Endodermal cell (in vitro differentiated cells): ENCODE measurements at regions not wholly inside any gene's neighbourhood (a gene's known extent, or its start where the extent isn't known, plus 50 kb on each side); places are given as distances from the start of the nearest gene placed in this dataset.

Experiments used
- DNase-seq: peaks from one replicate; pipeline ENCODE4 v3.0.0-alpha.2; 2017
- H3K27ac ChIP-seq: 2 replicates; pipeline ENCODE4 v1.5.1; 2013; ENCODE audit warnings: mild to moderate bottlenecking, low read depth, low read length, moderate library complexity
- H3K27me3 ChIP-seq: 2 replicates; pipeline ENCODE4 v1.6.1; 2013; ENCODE audit warnings: mild to moderate bottlenecking, low read length, moderate library complexity; ENCODE audit not compliant: insufficient read depth, control insufficient read depth, poor library complexity, severe bottlenecking
- H3K36me3 ChIP-seq: 2 replicates; pipeline ENCODE4 v1.7.0; 2013; ENCODE audit warnings: mild to moderate bottlenecking, low read length, moderate library complexity; ENCODE audit not compliant: control insufficient read depth, insufficient read depth
- H3K4me1 ChIP-seq: one replicate; pipeline ENCODE4 v1.7.0; 2013; ENCODE audit warnings: low read length; ENCODE audit not compliant: control insufficient read depth, insufficient read depth
- H3K4me3 ChIP-seq: 2 replicates; pipeline ENCODE4 v1.5.1; 2013; ENCODE audit warnings: mild to moderate bottlenecking, low read length, moderate library complexity
- H3K9ac ChIP-seq: 2 replicates; pipeline ENCODE4 v1.6.1; 2013; ENCODE audit warnings: mild to moderate bottlenecking, low read length, moderate library complexity; ENCODE audit not compliant: poor library complexity, severe bottlenecking; ENCODE audit errors: extremely low read depth
- H3K9me3 ChIP-seq: 2 replicates; pipeline ENCODE4 v1.6.1; 2013; ENCODE audit warnings: mild to moderate bottlenecking, low read length, moderate library complexity; ENCODE audit not compliant: control insufficient read depth
- H3K27ac Mint-ChIP-seq: 2 replicates; pipeline ENCODE4 v1.8.0; 2020; ENCODE audit warnings: mixed read lengths
- H3K27me3 Mint-ChIP-seq: 2 replicates; pipeline ENCODE4 v1.8.0; 2021; ENCODE audit warnings: mild to moderate bottlenecking, mixed read lengths; ENCODE audit not compliant: insufficient read depth
- H3K36me3 Mint-ChIP-seq: 2 replicates; pipeline ENCODE4 v1.8.0; 2020; ENCODE audit warnings: low read depth, mixed read lengths
- H3K4me1 Mint-ChIP-seq: 2 replicates; pipeline ENCODE4 v1.8.0; 2020; ENCODE audit warnings: mixed read lengths
- H3K4me3 Mint-ChIP-seq: 2 replicates; pipeline ENCODE4 v1.8.0; 2020; ENCODE audit warnings: mild to moderate bottlenecking, moderate library complexity, mixed read lengths
- H3K9me3 Mint-ChIP-seq: 2 replicates; pipeline ENCODE4 v1.8.0; 2020; ENCODE audit warnings: mild to moderate bottlenecking, mixed read lengths
- CTCF ChIP-seq: fragments of 200-600 bp; sonication (generic); conservative IDR thresholded peaks from 2 replicates; pipeline ENCODE4 v1.5.0; 2021; ENCODE audit warnings: antibody characterized with exemption, mild to moderate bottlenecking
- WGBS, 2 experiments: methylation state at CpG; one replicate each; pipeline versions ENCODE4 v1.1.5 to v1.1.7; 2013; ENCODE audit warnings: missing lambda C conversion rate in 2 of 2, mixed read lengths in 1 of 2; ENCODE audit not compliant: insufficient coverage in 1 of 2, insufficient read length in 1 of 2; 5-methylcytosine and 5-hydroxymethylcytosine counted together

GRCh38 chr5:110062246-110062645 lies 372.5 kb downstream of the MAN2A1 start:
- Mint-ChIP-seq H3K4me1 (no peaks in the 10 kb centered on the region), H3K36me3 (no peaks in the 10 kb centered on the region), H3K27me3 (peaks cover 2% of the 10 kb centered on the region), H3K9me3 (no peaks in the 10 kb centered on the region), H3K4me3 (no peak overlapping the region), H3K27ac (no peak overlapping the region)
- H3K9ac ChIP-seq: no peak overlapping the region
- no peaks in the 10 kb centered on the region for H3K4me1 ChIP-seq
- no peak overlapping the region for H3K27ac ChIP-seq
- no peaks in the 10 kb centered on the region for H3K36me3 ChIP-seq
- H3K27me3 ChIP-seq: no peaks in the 10 kb centered on the region
- no peak for TF ChIP-seq CTCF
- no peak overlapping the region for H3K4me3 ChIP-seq
- peaks cover 3% of the 10 kb centered on the region for H3K9me3 ChIP-seq
- WGBS, 2 experiments: 80% methylated on average over 1 of the region's 1 CpG; no CpG with 5 or more reads in 1 of the 2 experiments
- DNase-seq: no peak

GRCh38 chr5:110063640-110064602 lies 374.2 kb downstream of the MAN2A1 start:
- no peak overlapping the region for H3K4me3 ChIP-seq
- Mint-ChIP-seq H3K27ac (no peak overlapping the region), H3K4me1 (no peaks in the 10 kb centered on the region), H3K36me3 (no peaks in the 10 kb centered on the region), H3K27me3 (peaks cover 2% of the 10 kb centered on the region), H3K9me3 (peaks cover 14% of the 10 kb centered on the region), H3K4me3 (no peak overlapping the region)
- H3K27ac ChIP-seq: no peak overlapping the region
- H3K27me3 ChIP-seq: no peaks in the 10 kb centered on the region
- DNase-seq: no peak
- WGBS, 2 experiments: 93% methylated on average over 3 to 7 of the region's 7 CpGs
- H3K4me1 ChIP-seq: no peaks in the 10 kb centered on the region
- H3K9me3 ChIP-seq: peaks cover 20% of the 10 kb centered on the region
- no peak for TF ChIP-seq CTCF
- no peak overlapping the region for H3K9ac ChIP-seq
- no peaks in the 10 kb centered on the region for H3K36me3 ChIP-seq

GRCh38 chr5:110064603-110065268 lies 375.0 kb downstream of the MAN2A1 start:
- peaks cover 28% of the 10 kb centered on the region for H3K9me3 ChIP-seq
- no peak for DNase-seq
- no peak overlapping the region for H3K9ac ChIP-seq
- Mint-ChIP-seq H3K9me3 (peaks cover 22% of the 10 kb centered on the region), H3K4me3 (no peak overlapping the region), H3K4me1 (no peaks in the 10 kb centered on the region), H3K27ac (no peak overlapping the region), H3K27me3 (peaks cover 2% of the 10 kb centered on the region), H3K36me3 (no peaks in the 10 kb centered on the region)
- no peak for TF ChIP-seq CTCF
- 57 to 62% methylated on average over 1 to 3 of the region's 4 CpGs for WGBS, 2 experiments
- H3K4me3 ChIP-seq: no peak overlapping the region
- H3K36me3 ChIP-seq: no peaks in the 10 kb centered on the region
- H3K27me3 ChIP-seq: no peaks in the 10 kb centered on the region
- H3K27ac ChIP-seq: no peak overlapping the region
- no peaks in the 10 kb centered on the region for H3K4me1 ChIP-seq
